Testis (tissue), 2 donors: ENCODE measurements at regions not wholly inside any gene's neighbourhood (a gene's known extent, or its start where the extent isn't known, plus 50 kb on each side); places are given as distances from the start of the nearest gene placed in this dataset.

Experiments
- CTCF ChIP-seq, 3 experiments: fragments of 450-650 bp in 2 of 3; fragments of 200-600 bp in 1 of 3; sonication (generic) in 1 of 3; IDR thresholded peaks; one replicate each; pipeline ENCODE4 v1.5.1; 2016 to 2019; ENCODE audit warnings: antibody characterized with exemption in 3 of 3, mild to moderate bottlenecking in 2 of 3, moderate library complexity in 1 of 3
- POLR2A ChIP-seq: fragments of 450-650 bp; IDR thresholded peaks from one replicate; pipeline ENCODE4 v1.6.1; 2017; ENCODE audit warnings: antibody characterized with exemption, mild to moderate bottlenecking, moderate library complexity

DNA sequence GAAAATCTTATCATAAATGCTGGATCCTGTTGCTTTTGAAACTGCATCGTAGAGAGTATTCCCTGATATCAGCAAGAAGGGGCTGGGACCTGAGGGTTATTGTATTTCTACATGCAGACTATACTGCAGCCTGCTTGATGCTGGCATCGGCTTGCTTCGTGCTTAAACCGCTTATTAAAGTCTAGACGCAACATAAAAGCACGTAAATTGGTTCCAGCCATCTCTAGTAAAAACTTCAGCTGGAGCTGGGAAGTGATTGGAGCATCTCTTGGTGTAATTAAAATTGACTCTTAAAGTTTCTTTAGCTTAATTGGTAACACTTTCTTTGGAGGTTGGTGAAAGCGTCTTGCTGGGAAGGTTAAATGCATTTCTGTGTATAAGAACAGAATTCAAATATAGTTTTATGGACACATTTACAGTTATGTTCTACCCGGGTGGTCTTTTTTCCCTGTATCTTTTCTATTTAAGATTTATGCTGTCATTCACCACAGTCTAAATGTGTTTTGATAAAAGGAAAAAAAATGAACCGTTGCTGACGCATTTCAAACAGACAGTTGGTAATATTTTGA is 139.0 kb upstream of the JAG1 start:
- no peak for TF ChIP-seq CTCF (IDR thresholded peaks at IDR 0.05)
- TF ChIP-seq POLR2A, result no peak
